ENCODE measurements at regions not wholly inside any gene's neighbourhood (a gene's known extent, or its start where the extent isn't known, plus 50 kb on each side); places are given as distances from the start of the nearest gene placed in this dataset.
"Not testable (repeated sequence)": the region's sequence is repeated elsewhere in the genome, so short reads cannot be mapped to it uniquely, and the experiment has no call there.

DNA sequence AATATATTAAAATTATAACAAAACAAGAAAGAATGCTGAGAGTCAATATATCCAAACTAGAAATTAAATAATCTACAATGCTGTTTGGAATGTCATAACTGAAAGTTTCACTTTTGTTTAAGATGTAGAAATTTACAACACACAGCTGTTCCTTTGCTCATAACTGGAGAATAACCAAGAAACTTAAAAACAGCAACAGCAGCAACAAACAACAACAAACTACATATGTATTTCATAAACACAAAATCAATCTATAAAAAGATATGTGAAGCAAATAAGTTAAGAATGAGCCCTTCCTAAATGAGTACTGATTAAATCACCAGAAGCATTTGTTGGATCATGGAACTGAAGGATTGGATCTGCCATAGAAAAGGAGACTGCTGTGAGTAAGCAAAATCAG is 456.5 kb upstream of the ZNF804A start:
- no peak for DNase-seq

DNA sequence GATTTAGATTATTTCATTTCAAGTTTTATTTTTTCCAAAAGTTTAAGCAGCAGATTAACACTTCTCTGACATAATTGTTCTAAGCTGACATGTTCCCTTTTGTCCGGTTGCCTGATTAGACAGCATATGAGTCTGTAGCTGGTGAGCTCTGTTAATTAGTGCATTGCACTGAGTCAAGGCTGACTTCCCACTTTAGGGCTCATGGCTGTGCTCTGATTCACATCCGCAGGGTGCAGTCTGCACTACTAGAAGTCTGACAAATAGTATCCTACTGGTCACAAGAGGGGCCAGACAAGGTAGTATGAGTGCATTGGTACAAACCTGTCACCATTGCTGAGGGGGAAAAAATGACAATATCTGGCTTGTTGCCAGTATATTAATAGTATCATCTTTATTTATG is 443.9 kb upstream of the ZNF804A start:
- no peak for DNase-seq

DNA sequence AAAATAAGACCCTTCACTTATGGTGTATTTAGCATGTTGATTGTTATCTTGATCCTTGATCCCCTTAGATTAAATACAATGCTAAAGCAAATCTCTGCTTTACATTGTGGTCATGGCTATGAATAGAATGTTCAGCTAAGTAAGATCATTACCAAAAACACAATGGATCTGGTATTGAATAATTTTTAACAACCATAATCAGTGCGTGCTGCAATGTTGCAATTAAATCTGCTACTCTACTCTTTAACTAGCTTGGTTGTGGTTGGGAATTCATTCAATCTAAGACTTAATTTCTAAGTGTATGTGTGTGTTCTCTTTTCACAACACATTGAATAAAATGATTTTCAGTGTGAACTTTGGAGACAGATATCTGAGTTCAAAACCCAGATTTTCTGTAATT is 442.5 kb upstream of the ZNF804A start:
- DNase-seq, result no peak

DNA sequence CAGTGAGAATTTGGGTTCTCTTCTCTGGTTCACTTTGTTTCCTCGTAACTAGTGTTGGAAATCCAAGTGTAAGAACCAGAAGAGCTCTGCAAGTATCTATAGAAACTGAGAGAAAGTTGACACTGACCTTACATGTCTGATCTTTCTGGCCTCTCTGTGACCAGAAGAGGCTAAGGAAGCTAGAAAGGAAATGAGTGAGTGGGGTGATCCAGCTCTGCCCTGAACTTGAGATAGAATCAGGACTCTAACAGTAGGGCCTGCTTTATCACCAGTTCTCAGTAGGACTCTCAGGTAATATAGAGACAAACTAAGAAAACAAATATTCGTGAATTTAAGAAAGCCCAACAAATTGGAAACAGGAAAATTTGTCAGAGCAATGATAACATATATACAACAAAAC is 441.2 kb upstream of the ZNF804A start:
- DNase-seq, result no peak

DNA sequence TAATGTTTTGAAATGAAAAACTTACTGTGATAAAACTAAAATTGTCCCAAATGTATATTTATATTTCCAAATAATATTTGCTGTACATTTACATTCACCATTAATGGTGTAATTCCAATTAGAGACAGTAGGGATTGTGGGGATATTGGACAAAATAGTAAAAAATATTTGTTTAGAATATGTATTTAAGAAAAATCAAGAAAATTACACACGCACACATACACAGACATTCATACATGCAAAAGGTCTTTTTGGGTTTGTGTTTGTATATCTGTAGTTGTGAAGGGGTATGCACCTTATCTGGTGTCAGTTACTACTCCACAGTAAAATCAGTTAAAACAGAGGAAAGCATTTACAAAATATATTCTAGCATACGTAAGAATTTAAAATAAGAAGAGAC is 435.9 kb upstream of the ZNF804A start:
- no peak for DNase-seq

DNA sequence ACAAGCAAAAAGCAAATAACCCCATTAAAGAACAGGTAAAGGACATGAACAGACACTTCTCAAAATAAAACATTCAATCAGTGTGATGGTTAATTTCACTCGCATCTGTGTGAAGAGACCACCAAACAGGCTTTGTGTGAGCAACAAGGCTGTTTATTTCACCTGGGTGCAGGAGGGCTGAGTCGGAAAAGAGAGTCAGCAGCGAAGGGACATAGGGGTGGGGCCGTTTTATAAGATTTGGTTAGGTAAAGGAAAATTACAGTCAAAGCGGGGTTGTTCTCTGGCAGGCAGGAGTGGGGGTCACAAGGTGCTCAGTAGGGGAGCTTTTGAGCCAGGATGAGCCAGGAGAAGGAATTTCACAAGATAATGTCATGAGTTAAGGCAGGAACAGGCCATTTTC is 429.5 kb upstream of the ZNF804A start:
- DNase-seq, result not testable (repeated sequence)

DNA sequence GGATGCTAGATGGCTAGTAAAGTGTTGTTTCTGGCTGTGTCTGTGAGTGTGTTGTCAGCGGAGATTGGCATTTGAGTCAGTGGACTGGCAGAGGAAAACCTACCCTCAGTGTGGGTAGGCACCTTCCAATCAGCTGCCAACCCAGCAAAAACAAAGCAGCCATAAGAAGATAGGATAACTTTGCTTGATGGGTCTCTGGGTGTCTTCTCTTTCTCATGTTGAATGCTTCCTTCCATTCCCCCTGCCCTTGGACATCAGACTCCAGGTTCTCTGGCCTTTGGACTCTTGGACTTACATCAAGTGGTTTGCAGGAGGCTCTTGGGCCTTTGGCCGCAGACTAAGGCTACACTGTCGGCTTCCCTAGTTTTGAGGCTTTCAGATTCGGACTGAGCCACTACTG is 429.0 kb upstream of the ZNF804A start:
- no peak for DNase-seq

DNA sequence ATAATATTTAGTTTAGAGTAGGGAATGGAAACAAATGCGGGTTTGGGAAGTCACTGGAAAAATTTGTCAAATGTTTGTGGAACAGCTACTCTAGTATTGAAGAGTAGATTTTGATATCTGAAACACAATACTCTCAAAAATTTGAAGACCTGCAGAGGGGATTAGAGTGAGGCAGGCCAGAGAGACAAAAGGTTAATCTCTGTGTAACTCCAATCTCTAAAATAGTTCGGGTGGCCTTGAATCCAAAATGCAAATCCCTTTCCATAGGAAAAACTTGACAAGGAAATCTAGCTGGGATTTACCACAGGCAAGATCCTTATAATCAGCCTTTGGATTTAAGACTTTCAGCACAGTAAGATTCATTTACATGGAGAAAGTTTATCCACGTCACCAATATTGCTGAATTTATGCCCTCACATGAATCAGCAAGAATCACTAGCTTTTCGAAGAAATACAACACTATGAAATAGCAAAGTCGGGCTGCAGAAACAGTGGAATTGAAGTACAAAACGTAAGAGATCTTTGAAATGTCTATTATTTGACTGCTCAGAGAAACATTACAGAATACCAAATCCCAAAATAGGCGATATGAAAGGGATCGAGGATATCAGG is 423.7 kb upstream of the ZNF804A start:
- DNase-seq, result no peak

DNA sequence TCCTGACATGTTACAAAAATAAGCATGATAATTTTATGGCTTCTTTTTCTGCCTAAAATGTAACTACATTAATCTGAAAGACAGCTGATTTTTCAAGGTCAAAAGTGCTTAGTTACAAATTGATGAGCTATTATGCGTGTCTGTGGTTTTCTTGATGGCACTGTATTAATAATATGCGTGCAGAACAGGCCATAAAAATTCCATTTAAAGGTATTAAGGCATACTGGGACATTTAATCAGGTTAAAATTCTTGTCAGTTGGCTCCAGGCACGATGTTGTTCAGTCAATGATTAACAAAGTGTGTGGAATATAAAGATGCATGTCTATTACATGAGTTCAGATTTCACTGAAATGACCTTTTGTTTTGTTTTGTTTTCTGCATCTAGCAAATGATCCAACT is 420.1 kb upstream of the ZNF804A start:
- DNase-seq, result no peak

DNA sequence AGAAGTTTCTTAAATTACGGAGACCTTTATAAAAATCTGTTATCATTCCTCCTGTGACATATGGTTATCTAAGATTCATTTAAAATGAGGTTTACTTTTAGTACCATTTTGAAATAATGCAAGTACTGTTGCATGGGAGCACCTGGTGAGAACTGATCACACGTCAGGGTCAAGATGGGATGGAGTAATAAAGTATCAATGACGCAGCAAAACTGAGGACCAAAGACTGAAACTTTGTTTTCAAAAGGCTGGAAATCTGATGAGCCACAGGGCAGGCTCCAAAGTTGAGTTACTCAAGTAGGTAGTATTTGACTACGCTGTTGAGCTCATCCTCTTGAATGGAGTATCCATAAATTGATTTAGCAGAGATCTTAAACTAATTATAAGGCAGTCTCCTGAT is 411.9 kb upstream of the ZNF804A start:
- no peak for DNase-seq

DNA sequence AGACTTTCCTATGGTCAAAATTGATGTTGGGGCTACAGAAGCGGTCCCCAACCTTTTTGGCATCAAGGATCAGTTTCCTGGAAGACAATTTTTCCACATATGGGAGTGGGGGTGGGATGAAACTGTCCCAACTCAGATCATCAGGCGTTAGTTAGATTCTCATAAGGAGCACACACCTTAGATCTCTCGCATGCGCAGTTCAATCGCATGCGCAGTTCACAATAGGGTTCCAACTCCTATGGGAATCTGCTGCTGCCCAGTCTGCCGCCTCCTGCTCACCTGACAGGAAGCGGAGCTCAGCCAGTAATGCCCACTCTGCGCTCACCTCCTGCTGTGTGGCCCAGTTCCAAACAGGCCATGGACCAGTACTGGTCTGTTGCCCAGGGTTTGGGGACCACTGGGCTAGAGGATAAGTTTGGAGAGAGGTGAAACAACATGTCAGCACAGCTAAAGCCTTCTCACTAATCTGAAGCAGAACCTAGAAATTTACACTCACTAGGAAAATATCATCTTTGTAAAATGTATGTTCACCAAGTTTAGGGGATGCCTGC is 410.8 kb upstream of the ZNF804A start:
- DNase-seq, result no peak

DNA sequence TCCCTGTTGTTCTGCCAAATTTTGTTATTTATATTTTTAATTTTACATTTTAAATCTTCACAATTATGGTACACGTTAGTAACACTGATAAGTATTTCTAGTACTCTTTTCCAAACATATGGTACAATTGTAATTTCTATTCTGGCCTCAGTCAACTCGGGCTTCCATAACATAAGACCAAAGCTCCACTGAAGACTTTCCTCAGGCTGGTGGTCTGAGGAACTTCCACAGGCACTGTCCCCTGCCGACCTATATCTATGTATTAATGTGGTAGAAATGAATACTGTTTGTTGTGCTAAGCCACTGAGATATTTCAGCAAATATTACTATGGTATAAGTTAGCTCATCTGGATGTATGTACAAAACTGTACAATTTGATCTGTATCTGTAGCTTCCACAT is 407.6 kb upstream of the ZNF804A start:
- DNase-seq, result no peak

DNA sequence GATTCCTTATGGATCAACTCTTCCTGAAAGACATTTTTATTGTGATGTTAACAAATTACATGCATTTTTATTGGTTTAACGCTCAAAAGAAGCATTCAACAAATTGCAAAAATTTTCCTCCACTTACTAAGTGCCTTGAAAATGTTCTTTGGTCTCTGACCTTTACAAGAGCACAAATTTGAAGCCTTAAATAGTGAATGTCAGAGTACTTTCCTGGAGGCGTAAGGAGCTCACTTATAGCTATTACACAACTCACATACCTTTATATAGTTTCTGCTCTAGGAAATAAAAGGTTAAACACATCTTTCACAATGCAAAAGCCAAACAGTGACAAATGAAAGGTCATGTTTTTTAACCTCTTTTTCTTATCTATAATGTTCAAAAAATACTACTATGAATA is 405.7 kb upstream of the ZNF804A start:
- DNase-seq, result no peak

DNA sequence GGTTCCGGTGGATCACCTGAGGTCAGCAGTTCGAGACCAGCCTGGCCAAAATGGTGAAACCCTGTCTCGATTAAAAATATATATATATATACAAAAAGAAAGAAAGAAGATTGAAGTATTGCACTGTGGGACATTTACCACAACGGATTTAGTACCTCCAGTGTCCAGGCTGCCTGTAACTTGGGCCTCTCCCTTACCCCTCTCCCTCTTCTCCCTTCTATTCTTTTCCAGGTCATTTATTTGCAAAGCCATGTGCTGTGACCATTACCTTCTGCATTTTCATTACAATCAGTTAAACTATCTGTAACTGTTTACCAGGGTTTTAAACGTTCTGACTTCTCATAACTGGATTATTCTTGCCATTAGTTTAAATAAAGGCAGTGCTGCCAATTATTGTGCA is 400.9 kb upstream of the ZNF804A start:
- DNase-seq, result no peak

DNA sequence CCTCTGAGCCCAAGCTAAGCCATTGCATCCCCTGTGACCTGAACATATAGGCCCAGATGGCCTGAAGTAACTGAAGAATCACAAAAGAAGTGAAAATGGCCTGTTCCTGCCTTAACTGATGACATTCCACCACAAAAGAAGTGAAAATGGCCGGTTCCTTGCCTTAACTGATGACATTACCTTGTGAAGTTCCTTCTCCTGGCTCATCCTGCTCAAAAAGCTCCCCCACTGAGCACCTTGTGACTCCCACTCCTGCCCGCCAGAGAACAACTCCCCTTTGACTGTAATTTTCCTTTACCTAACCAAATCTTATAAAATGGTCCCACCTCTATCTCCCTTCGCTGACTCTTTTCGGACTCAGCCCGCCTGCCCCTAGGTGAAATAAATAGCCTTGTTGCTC is 399.5 kb upstream of the ZNF804A start:
- DNase-seq, result not testable (repeated sequence)

DNA sequence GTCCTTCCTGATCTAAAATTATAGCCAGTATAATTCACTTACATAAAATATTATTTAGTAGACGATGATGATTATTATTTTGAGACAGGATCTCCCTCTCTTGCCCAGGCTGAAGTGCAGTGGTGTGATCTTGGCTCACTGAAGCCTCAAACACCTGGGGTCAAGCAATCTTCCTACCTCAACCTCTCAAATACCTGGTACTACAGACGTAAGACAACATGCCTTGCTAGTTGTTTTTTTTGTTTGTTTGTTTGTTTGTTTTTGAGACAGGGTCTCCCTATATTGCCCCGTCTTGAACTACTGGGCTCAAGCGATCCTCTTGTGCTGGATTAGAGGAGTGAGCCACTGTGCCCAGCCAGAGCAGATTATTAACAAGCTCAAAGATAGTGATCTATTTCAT is 399.1 kb upstream of the ZNF804A start:
- no peak for DNase-seq

DNA sequence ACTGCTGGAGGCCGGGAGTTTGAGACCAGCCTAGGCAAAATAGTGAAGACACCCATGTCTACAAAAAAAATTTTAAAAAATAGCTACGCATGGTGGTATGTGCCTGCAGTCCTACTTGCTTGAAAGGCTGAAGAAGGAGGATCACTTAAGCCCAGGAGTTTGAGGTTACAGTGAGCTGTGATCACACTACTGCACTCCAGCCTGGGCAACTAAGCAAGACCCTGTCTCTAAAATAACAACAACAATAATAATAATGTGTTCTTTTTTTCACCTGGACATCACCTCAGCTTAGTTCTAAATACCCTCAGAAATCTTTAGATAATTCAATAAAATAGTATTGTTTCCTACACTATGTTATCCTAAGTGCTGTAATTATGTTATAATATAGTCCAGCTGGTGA is 397.1 kb upstream of the ZNF804A start:
- no peak for DNase-seq

DNA sequence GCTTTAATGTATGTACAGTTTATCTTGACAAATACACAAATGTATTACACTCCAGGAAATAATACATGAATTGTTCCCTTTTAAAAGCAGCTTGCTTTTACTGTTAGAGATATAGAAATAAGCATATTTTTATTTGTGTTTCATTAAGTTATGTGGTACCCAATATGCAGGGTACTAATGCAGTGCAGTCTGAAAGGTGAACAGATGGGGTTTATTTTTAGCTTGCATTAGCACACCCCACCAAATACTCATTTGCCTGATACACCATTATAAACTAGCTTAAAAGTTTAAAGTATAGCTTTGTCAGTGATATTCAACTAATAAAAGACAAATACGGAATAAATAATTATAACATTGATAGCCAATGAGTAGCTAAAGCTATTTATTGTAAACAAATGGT is 394.7 kb upstream of the ZNF804A start:
- no peak for DNase-seq

DNA sequence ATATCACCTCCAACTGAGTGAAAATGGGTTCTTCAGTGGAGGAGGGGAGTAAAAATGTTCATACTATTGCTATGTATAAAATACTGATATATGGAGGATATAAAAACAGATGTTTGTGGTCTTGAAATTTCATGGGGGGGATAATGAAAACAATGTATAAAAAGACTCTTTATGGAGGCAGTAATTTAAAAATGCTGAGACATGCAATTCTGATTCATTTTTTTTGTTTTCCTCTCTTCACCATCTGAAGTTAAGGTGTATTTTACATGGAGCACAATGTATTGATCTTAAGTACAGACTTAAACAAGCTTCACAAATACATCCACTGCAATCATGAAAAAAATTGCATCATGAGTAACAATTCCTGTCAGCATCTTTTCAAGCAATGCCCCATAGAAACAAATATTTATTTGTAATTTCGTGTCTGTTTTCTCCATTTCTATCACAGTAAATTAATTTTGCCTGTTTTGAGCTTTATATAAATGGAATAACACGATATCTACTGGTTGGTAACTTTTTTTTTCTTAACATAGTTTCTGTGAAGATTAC is 393.2 kb upstream of the ZNF804A start:
- no peak for DNase-seq

DNA sequence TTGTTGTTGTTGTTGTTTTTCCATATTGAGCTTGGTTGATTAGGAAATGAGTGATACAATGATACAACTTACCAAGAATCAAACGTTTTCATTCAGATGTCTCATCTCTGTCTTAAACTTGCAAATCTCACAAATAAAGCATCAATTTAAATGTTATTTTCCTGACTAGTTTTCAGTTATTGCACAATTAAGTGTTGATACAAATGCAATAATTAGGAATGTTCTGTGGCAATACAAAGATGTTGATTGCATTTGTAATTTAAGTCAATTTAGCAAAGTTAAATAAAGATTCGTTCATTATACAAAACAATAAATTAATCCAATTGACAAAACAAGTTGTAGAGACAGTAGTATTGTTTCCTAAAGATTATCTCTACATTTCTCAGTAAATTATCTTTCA is 392.3 kb upstream of the ZNF804A start:
- DNase-seq, result no peak

DNA sequence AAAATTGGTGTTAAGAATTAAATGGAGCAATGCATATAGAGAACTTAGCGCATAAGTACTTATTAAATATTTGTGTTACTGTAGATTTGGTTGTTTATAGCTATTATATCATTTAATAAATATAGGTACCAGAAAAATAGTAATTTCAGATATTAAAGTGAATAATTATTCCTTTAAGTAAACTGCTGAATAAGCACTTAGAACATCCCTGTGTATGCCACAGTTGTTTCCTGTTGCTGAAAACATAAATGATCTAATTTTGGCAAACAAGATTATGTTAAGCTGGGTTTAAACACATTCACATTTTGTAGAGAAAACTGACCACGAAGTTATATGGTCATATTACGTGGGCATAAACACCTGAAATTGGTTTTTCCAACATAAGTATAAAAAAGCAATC is 388.0 kb upstream of the ZNF804A start:
- no peak for DNase-seq

DNA sequence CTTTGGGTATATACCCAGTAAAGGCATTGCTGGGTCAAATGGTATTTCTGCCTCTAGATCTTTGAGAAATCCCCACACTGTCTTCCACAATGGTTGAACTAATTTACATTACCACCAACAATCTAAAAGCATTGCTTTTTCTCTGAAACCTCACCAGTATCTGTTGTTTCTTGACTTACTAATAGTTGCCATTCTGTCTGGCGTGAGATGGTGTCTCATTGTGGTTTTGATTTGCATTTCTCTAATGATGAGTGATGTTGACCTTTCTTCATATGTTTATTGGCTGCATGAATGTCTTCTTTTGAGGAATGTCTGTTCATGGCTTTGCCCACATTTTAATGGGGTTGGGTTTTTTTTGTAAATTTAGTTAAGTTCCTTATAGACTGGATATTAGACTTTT is 382.6 kb upstream of the ZNF804A start:
- DNase-seq, result no peak

DNA sequence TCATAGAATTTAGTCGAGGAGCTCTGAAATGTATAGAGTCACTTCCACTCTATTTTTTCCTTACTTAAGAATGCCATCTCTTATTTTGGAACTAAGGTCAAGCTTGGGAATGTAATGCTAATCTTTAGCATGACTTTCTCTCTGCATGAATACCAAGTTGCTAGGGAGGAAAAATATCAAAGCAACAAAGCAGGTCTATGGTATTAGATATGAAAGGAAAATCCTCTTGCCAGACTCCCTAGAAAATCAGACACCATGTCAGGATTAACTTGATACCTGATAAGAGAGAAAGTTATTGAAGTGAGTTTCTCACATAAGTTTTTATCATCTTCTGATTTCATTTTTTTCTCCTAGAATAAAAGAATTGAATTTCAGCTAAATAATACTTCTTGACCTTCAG is 341.7 kb upstream of the ZNF804A start:
- no peak for DNase-seq

DNA sequence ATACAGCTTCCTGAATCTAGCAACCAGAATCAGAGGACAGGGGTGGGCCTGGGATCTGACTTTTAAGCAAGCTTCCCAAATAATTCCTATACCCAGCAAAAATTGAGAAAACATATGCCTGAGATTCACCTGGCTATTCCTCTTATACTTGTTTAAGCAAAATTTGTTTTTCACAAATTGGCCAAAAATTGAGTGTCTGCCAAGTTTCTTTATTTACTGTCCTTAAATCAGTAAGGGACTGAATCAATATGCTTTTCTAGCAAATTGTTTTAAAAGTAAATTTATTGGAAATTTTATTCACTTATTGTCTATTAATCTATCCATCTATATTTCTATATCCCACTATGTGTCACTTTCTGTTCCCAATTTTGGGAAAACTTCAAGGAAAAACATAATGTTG is 337.0 kb upstream of the ZNF804A start:
- no peak for DNase-seq

DNA sequence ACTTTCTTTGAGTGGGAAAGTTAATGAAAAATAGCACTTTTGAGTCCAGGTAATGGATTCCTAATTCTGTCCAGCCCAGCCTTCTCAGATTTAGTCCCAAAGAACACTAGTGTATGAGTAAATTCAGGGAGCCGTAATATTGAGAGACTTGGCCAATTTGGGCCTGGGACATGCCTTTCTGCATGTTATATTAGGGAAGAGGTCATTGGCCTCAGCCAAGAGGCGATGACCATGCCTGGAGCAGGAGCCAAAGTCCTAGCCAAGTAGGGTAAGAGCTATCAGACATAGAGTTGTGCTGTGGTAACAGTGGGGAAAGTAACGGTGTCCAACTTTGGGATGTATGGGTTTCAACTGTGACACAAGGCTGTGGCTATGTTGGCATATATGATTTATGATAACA is 336.5 kb upstream of the ZNF804A start:
- DNase-seq, result no peak
